Uterus (tissue), 3 donors: ENCODE measurements at regions not wholly inside any gene's neighbourhood (a gene's known extent, or its start where the extent isn't known, plus 50 kb on each side); places are given as distances from the start of the nearest gene placed in this dataset.

Experiments used
- DNase-seq, 2 donors: peaks; one replicate each; pipeline ENCODE4 v3.0.0-alpha.2; 2019 to 2020
- H3K27ac ChIP-seq, 2 donors: fragments of 200-600 bp; sonication (generic); 1 replicate in 1 of 2; 2 replicates in 1 of 2; pipeline ENCODE4 v1.5.1; 2016 to 2018
- H3K27me3 ChIP-seq, 2 donors: fragments of 200-600 bp; sonication (generic); one replicate each; pipeline ENCODE4 v1.5.1; 2018 to 2019; ENCODE audit warnings: control low read depth in 1 of 2
- H3K36me3 ChIP-seq, 2 donors: fragments of 200-600 bp; sonication (generic); one replicate each; pipeline ENCODE4 v1.5.1; 2019; ENCODE audit warnings: control low read depth in 1 of 2
- H3K4me1 ChIP-seq, 2 donors: fragments of 200-600 bp; sonication (generic); one replicate each; pipeline ENCODE4 v1.5.1; 2018 to 2019; ENCODE audit warnings: control low read depth in 1 of 2
- H3K4me3 ChIP-seq, 2 donors: fragments of 200-600 bp; sonication (generic); 1 replicate in 1 of 2; 2 replicates in 1 of 2; pipeline ENCODE4 v1.5.1; 2018 to 2019; ENCODE audit warnings: mild to moderate bottlenecking in 1 of 2
- H3K9me3 ChIP-seq, 2 donors: fragments of 200-600 bp; sonication (generic); one replicate each; pipeline ENCODE4 v1.5.1; 2019; ENCODE audit warnings: control low read depth in 1 of 2
- CTCF ChIP-seq, 4 experiments: fragments of 200-600 bp in 2 of 4; fragments of 450-650 bp in 2 of 4; sonication (generic) in 2 of 4; IDR thresholded peaks; one replicate each; pipeline ENCODE4 v1.5.1; 2016 to 2019; ENCODE audit warnings: antibody characterized with exemption in 4 of 4, mild to moderate bottlenecking in 2 of 4, moderate library complexity in 1 of 4
- POLR2A ChIP-seq, 2 donors: fragments of 450-650 bp; IDR thresholded peaks; one replicate each; pipeline ENCODE4 v1.6.1; 2016; ENCODE audit warnings: antibody characterized with exemption in 2 of 2, mild to moderate bottlenecking in 1 of 2, moderate library complexity in 1 of 2
- intact Hi-C: fragments of 100-400 bp; cut with DNase I; formaldehyde crosslinking; loops from one replicate; pipeline ENCODE4 v1.15.1; 2023; ENCODE audit warnings: low total_unique reads
- donor health status: DM: yes; HTN: yes; CAD: no.

DNA sequence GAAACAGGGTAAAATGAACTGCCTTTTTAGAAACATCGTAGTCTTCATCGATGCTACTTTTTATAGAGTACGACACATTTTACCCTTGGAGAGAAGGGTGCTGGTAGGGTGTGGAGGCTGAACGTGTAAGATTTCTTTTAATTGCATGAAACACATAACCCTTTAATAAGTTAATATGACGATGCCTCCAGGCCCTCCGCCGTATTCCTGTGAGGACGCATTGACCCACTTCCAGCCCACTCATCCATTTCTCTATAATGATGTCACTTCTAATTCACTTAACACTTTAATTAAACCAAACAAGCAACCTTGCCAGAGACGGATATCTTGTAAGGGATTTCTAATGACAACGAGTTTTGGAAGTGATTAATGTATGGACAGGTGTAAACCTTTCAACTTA lies 158.7 kb downstream of the IRX2 start:
- Histone ChIP-seq H3K4me1 (no peaks in the 10 kb centered on the region), H3K27ac (no peak overlapping the region), H3K36me3 (no peaks in the 10 kb centered on the region), H3K27me3 (no peaks in the 10 kb centered on the region), H3K4me3 (no peak overlapping the region), H3K9me3 (no peaks in the 10 kb centered on the region)
- intact Hi-C loops: no loop called here
- DNase-seq: no peak
- TF ChIP-seq POLR2A (IDR thresholded peaks at IDR 0.05) (no peak), CTCF (IDR thresholded peaks at IDR 0.05) (no peak)

GRCh38 chr5:2591777-2592453 lies 159.6 kb downstream of the IRX2 start:
- DNase-seq: no peak
- Histone ChIP-seq H3K27ac (no peak overlapping the region), H3K4me3 (no peak overlapping the region), H3K27me3 (no peaks in the 10 kb centered on the region), H3K4me1 (no peaks in the 10 kb centered on the region), H3K36me3 (no peaks in the 10 kb centered on the region), H3K9me3 (no peaks in the 10 kb centered on the region)
- TF ChIP-seq POLR2A (IDR thresholded peaks at IDR 0.05) (no peak), CTCF (IDR thresholded peaks at IDR 0.05) (no peak)
- intact Hi-C loops: no loop called here

DNA sequence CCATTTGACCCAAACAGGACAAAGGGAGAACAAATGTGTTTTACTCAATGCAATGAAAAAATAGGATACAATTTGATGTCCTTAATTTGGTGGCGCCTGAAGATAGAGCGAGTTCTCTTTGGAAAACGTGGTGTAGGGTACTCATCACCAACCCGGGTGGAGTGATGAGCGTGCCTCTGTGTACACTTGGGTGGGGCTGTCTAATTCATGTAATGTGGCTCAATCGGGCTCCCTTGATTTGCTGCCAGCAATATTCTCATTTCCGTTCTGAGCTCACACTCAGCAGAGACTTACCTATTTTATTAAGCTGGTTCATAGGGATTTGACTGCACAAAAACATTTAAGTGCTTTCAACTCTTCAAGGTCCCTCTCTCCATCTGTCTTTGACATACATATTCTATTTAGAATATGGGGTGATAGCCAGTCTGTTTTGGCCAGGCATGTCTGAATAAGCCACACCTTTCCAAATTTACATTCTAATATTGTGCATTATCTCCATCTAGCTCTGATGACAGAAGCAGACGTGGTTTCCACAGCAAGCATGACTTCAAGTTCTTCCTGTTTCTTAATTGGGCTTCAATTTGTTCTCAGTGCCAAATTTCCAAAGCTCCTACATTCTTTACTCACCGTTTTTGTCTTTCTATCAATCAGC lies 162.5 kb downstream of the IRX2 start:
- Histone ChIP-seq H3K36me3 (no peaks in the 10 kb centered on the region), H3K27ac (no peak overlapping the region), H3K27me3 (no peaks in the 10 kb centered on the region), H3K4me3 (no peak overlapping the region), H3K9me3 (no peaks in the 10 kb centered on the region), H3K4me1 (no peaks in the 10 kb centered on the region)
- TF ChIP-seq POLR2A (IDR thresholded peaks at IDR 0.05): no peak
- no peak for TF ChIP-seq CTCF (IDR thresholded peaks at IDR 0.05)
- DNase-seq: no peak
- intact Hi-C loops: no loop called here

DNA sequence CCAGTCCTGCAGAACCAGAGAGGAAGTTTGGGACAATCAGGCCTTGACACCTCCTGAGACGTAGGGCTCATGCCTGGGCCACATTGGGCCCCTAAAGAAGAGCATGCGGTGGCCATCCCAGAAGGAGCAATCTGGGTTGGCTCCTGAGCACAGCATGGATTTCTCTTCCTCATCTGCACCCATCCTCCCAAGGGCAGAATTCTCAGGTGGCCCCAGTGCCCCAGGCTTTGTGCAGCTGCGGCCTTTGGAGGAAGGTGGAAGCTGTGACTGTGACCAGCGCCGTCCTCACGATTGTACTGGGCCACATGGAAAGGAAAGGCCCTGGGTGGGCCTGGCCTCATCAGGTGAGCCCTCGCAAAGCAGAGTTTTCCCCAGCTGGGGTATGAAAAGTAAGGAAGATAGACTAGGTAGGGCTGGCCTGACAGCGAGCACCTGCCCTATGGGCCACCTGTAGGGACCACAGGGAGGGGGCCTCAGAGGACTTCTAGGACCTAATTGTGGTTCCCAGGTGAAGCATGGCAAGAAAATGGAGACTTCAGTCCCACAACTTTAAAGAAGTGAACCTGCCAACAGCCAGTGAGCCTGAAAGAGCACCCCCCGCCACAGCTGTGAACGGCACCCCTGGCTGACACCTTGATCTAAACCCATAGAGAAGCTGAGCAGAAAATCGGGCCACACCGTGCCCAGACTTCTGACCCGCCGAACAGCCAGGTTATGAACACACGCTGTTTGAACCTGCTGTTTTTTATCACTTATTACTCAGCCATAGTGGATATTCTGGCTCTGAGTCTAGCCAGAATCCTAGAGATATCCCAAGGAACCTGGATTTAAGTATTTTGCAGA lies 164.1 kb downstream of the IRX2 start:
- no peak for DNase-seq
- H3K9me3 ChIP-seq: no peaks in the 10 kb centered on the region
- intact Hi-C loops: no loop called here

More for the DNA sequence above, 164.1 kb downstream of the IRX2 start:
- TF ChIP-seq POLR2A (IDR thresholded peaks at IDR 0.05) (no peak), CTCF (IDR thresholded peaks at IDR 0.05) (no peak)
- Histone ChIP-seq H3K36me3 (no peaks in the 10 kb centered on the region), H3K4me3 (no peak overlapping the region), H3K27ac (no peak overlapping the region), H3K4me1 (no peaks in the 10 kb centered on the region), H3K27me3 (no peaks in the 10 kb centered on the region)
